Astrocyte (in vitro differentiated cells and primary cell): ENCODE measurements at regions not wholly inside any gene's neighbourhood (a gene's known extent, or its start where the extent isn't known, plus 50 kb on each side); places are given as distances from the start of the nearest gene placed in this dataset.

Experiments
- CTCF ChIP-seq: IDR thresholded peaks from 2 replicates; pipeline ENCODE4 v1.5.1; 2011; ENCODE audit warnings: low read depth, mild to moderate bottlenecking, inconsistent platforms, low read length, moderate library complexity; ENCODE audit not compliant: insufficient read depth
- EZH2 ChIP-seq: IDR thresholded peaks from 2 replicates; pipeline ENCODE4 v1.6.1; 2012; ENCODE audit warnings: mild to moderate bottlenecking, low read length, inconsistent platforms; ENCODE audit not compliant: insufficient read depth

- no peak for TF ChIP-seq CTCF
- TF ChIP-seq EZH2: no peak
These were observed 1216.0 kb upstream of the ALCAM start for GRCh38 chr3:104150724-104151123.
